Endothelial cell of umbilical vein (primary cell): ENCODE measurements at regions not wholly inside any gene's neighbourhood (a gene's known extent, or its start where the extent isn't known, plus 50 kb on each side); places are given as distances from the start of the nearest gene placed in this dataset.

Experiments
- BruUV-seq: library from RNA; stranded (reverse); fragments of 400-500 nt; replicated peaks from 2 replicates; lab custom pipeline; 2021; lab: Mats Ljungman, UMichigan
- CTCF ChIA-PET: fragments of 300-600, 350-600 bp; sonication (Branson Sonifier 250); formaldehyde crosslinking; loops from one replicate; lab custom pipeline; 2021; ENCODE audit warnings: antibody characterized with exemption, inconsistent platforms; lab: Charles Lee
- POLR2A ChIA-PET: fragments of 300-600, 350-600 bp; sonication (Branson Sonifier 250); formaldehyde crosslinking; loops from one replicate; lab custom pipeline; 2021; ENCODE audit warnings: antibody characterized with exemption, inconsistent platforms; lab: Charles Lee
- DNase-seq: peaks from one replicate; pipeline ENCODE4 v3.0.0-alpha.2; 2011; ENCODE audit warnings: low read depth, low spot score
- FAIRE-seq: peaks from 2 replicates; lab custom pipeline; 2011; peaks lifted over from hg19 to GRCh38; lab: Jason Lieb, UNC
- H2AFZ ChIP-seq: 2 replicates; pipeline ENCODE4 v1.6.0; 2012; ENCODE audit warnings: low read depth, low read length, control low read depth, inconsistent platforms
- H3K27ac ChIP-seq: 2 replicates; pipeline ENCODE4 v1.5.1; 2011; ENCODE audit warnings: low read depth, mild to moderate bottlenecking, control low read depth, low read length, moderate library complexity; ENCODE audit not compliant: insufficient read depth
- H3K27me3 ChIP-seq, 2 experiments: 2 replicates each; pipeline versions ENCODE4 v1.6.0 to v1.6.1; 2011; ENCODE audit warnings: low read length in 2 of 2, mixed read lengths in 1 of 2; ENCODE audit not compliant: control insufficient read depth in 2 of 2, insufficient read depth in 2 of 2
- H3K36me3 ChIP-seq, 2 experiments: 2 replicates in 1 of 2; 3 replicates in 1 of 2; pipeline ENCODE4 v1.5.1; 2011; ENCODE audit warnings: low read length in 2 of 2, mild to moderate bottlenecking in 1 of 2, moderate library complexity in 1 of 2; ENCODE audit not compliant: control insufficient read depth in 2 of 2, insufficient read depth in 2 of 2; ENCODE audit errors: extremely low read depth in 1 of 2
- H3K4me1 ChIP-seq: 3 replicates; pipeline ENCODE4 v1.5.1; 2011; ENCODE audit warnings: mild to moderate bottlenecking, low read length; ENCODE audit not compliant: control insufficient read depth, insufficient read depth; ENCODE audit errors: extremely low read depth
- H3K4me2 ChIP-seq: 2 replicates; pipeline ENCODE4 v1.6.1; 2011; ENCODE audit warnings: low read length, control low read depth, mixed read lengths; ENCODE audit not compliant: insufficient read depth
- H3K4me3 ChIP-seq, 3 experiments: fragments of 200-600 bp in 1 of 3; sonication (generic), shearing (Covaris generic) in 1 of 3; replicated peaks in 1 of 3; 2 replicates each; pipeline ENCODE4 v1.5.1; 2011 to 2016; ENCODE audit warnings: control low read depth in 3 of 3, low read length in 3 of 3, mild to moderate bottlenecking in 2 of 3, inconsistent platforms in 1 of 3, low read depth in 1 of 3, moderate library complexity in 1 of 3; ENCODE audit not compliant: insufficient read depth in 1 of 3
- H3K79me2 ChIP-seq: 2 replicates; pipeline ENCODE4 v1.6.0; 2012; ENCODE audit warnings: low read length, inconsistent platforms; ENCODE audit not compliant: control insufficient read depth, insufficient read depth
- H3K9ac ChIP-seq: replicated peaks from 2 replicates; pipeline ENCODE3; 2011; ENCODE audit warnings: low read length, control low read depth; ENCODE audit not compliant: insufficient read depth; ENCODE audit errors: extremely low read depth
- H3K9me1 ChIP-seq: replicated peaks from 3 replicates; pipeline ENCODE4 v1.6.0; 2011; ENCODE audit warnings: mild to moderate bottlenecking, low read length; ENCODE audit not compliant: control insufficient read depth, insufficient read depth; ENCODE audit errors: extremely low read depth
- H3K9me3 ChIP-seq: replicated peaks from 2 replicates; pipeline ENCODE4 v1.5.1; 2012; ENCODE audit warnings: low read length, inconsistent platforms; ENCODE audit not compliant: control insufficient read depth, insufficient read depth
- H4K20me1 ChIP-seq: replicated peaks from 2 replicates; pipeline ENCODE3; 2011; ENCODE audit warnings: mild to moderate bottlenecking, low read length; ENCODE audit not compliant: control insufficient read depth, insufficient read depth; ENCODE audit errors: extremely low read depth
- CTCF ChIP-seq, 2 donors: IDR thresholded peaks; 1 replicate in 1 of 2; 2 replicates in 1 of 2; pipeline ENCODE4 v1.5.1; 2011; ENCODE audit warnings: low read length in 2 of 2, mild to moderate bottlenecking in 2 of 2, moderate library complexity in 2 of 2, control low read depth in 1 of 2, inconsistent platforms in 1 of 2, low read depth in 1 of 2; ENCODE audit not compliant: insufficient read depth in 1 of 2; ENCODE audit errors: extremely low read depth in 1 of 2
- EZH2 ChIP-seq: IDR thresholded peaks from 2 replicates; pipeline ENCODE4 v1.6.1; 2012; ENCODE audit warnings: borderline replicate concordance, low read depth, mild to moderate bottlenecking, moderate library complexity, low read length, inconsistent platforms; ENCODE audit not compliant: severe bottlenecking
- FOS ChIP-seq: IDR thresholded peaks from 2 replicates; pipeline ENCODE4 v1.6.1; 2011; ENCODE audit warnings: mild to moderate bottlenecking, low read length, moderate library complexity, borderline replicate concordance; ENCODE audit not compliant: insufficient read depth
- GATA2 ChIP-seq: IDR thresholded peaks from 2 replicates; pipeline ENCODE4 v1.7.0; 2011; ENCODE audit warnings: low read depth, mild to moderate bottlenecking, moderate library complexity, mixed read lengths, low read length; ENCODE audit not compliant: insufficient read length, insufficient read depth
- JUN ChIP-seq: IDR thresholded peaks from 2 replicates; pipeline ENCODE4 v1.6.1; 2011; ENCODE audit warnings: borderline replicate concordance, low read depth; ENCODE audit not compliant: insufficient read length, insufficient read depth
- MAX ChIP-seq: IDR thresholded peaks from 2 replicates; pipeline ENCODE4 v1.6.1; 2011; ENCODE audit not compliant: insufficient read depth, insufficient read length
- MYC ChIP-seq: IDR thresholded peaks from one replicate; pipeline ENCODE4 v1.6.1; 2011; ENCODE audit warnings: mild to moderate bottlenecking, low read depth, low read length
- POLR2A ChIP-seq: IDR thresholded peaks from 2 replicates; pipeline ENCODE4 v1.6.1; 2012; ENCODE audit warnings: low read depth, mild to moderate bottlenecking, control low read depth, low read length
- POLR2AphosphoS5 ChIP-seq: IDR thresholded peaks from 2 replicates; pipeline ENCODE4 v1.6.1; 2012; ENCODE audit warnings: low read depth, mild to moderate bottlenecking, control low read depth, low read length, moderate library complexity; ENCODE audit not compliant: insufficient read depth
- dilution Hi-C: fragments of 300-500 bp; cut with MboI; formaldehyde crosslinking; loops from one replicate; pipeline ENCODE4 v1.15.0; 2019; ENCODE audit warnings: low sequenced_read_pairs; ENCODE audit not compliant: extremely low pct_ligation_motif_present
- intact Hi-C: fragments of 100-400 bp; cut with micrococcal nuclease; formaldehyde crosslinking; loops from one replicate; pipeline ENCODE4 v1.10.0; 2022

GRCh38 chr13:80072231-80072630 is 268.7 kb downstream of the SPRY2 start:
- H3K4me2 ChIP-seq = no peak overlapping the region
- H3K36me3 ChIP-seq = no peaks in the 10 kb centered on the region
- dilution Hi-C loops = no loop called here
- no peaks in the 10 kb centered on the region for H3K9me1 ChIP-seq
- intact Hi-C loops = no loop called here
- H3K79me2 ChIP-seq = no peaks in the 10 kb centered on the region
- no peak for DNase-seq
- ChIA-PET CTCF (no interaction called here), POLR2A (no interaction called here)
- BruUV-seq = no TSS peak
- no peak overlapping the region for H2AFZ ChIP-seq
- no peaks in the 10 kb centered on the region for H3K9me3 ChIP-seq
- no peak for FAIRE-seq
- no peak overlapping the region for H3K9ac ChIP-seq
- H4K20me1 ChIP-seq = no peaks in the 10 kb centered on the region
- no peak overlapping the region for H3K4me3 ChIP-seq
- TF ChIP-seq JUN (no peak), POLR2A (no peak), EZH2 (no peak), FOS (no peak), MYC (no peak), POLR2AphosphoS5 (no peak), MAX (no peak), CTCF (IDR thresholded peaks at IDR 0.05; ENCODE audit: extremely low read depth in 1 of 2, insufficient read depth in 1 of 2, low read depth in 1 of 2, low read length in 2 of 2) (no peak), GATA2 (no peak)
- no peaks in the 10 kb centered on the region for H3K27me3 ChIP-seq
- no peak overlapping the region for H3K27ac ChIP-seq
- no peaks in the 10 kb centered on the region for H3K4me1 ChIP-seq
